Kidney (tissue), 13 donors: ENCODE measurements at regions not wholly inside any gene's neighbourhood (a gene's known extent, or its start where the extent isn't known, plus 50 kb on each side); places are given as distances from the start of the nearest gene placed in this dataset.

Experiments
- DNase-seq, 5 donors: peaks; one replicate each; pipeline ENCODE4 v3.0.0-alpha.2; 2013 to 2020
- FAIRE-seq: peaks from 2 replicates; lab custom pipeline; 2012; peaks lifted over from hg19 to GRCh38; lab: Jason Lieb, UNC
- H3K27ac ChIP-seq, 2 donors: one replicate each; pipeline ENCODE4 v1.7.0; 2013; ENCODE audit warnings: low read depth in 2 of 2, low read length in 2 of 2, inconsistent platforms in 1 of 2
- H3K27me3 ChIP-seq: one replicate; pipeline ENCODE4 v1.7.1; 2013; ENCODE audit warnings: low read length, inconsistent platforms; ENCODE audit not compliant: control insufficient read depth, insufficient read depth
- H3K36me3 ChIP-seq, 3 donors: one replicate each; pipeline versions ENCODE4 v1.7.0 to v1.7.1; 2013; ENCODE audit warnings: low read length in 3 of 3, control low read depth in 1 of 3, inconsistent platforms in 1 of 3; ENCODE audit not compliant: insufficient read depth in 3 of 3, control insufficient read depth in 2 of 3
- H3K4me1 ChIP-seq, 3 donors: one replicate each; pipeline versions ENCODE4 v1.7.0 to v1.7.1; 2013; ENCODE audit warnings: low read length in 3 of 3, inconsistent platforms in 1 of 3, low read depth in 1 of 3; ENCODE audit not compliant: control insufficient read depth in 2 of 3, insufficient read depth in 2 of 3
- H3K4me3 ChIP-seq, 3 donors: one replicate each; pipeline versions ENCODE4 v1.7.0 to v1.8.1; 2013; ENCODE audit warnings: low read length in 3 of 3, control low read depth in 1 of 3, inconsistent platforms in 1 of 3
- H3K9ac ChIP-seq, 3 donors: one replicate each; pipeline versions ENCODE4 v1.7.0 to v1.7.1; 2013; ENCODE audit warnings: low read length in 3 of 3, control low read depth in 1 of 3, inconsistent platforms in 1 of 3
- H3K9me3 ChIP-seq, 3 donors: one replicate each; pipeline versions ENCODE4 v1.7.0 to v1.7.1; 2013; ENCODE audit warnings: low read length in 3 of 3, control low read depth in 1 of 3, inconsistent platforms in 1 of 3; ENCODE audit not compliant: control insufficient read depth in 2 of 3, insufficient read depth in 1 of 3
- intact Hi-C: fragments of 100-400 bp; cut with DNase I; formaldehyde crosslinking; loops from one replicate; pipeline ENCODE4 v1.11.1; 2022
- TF ChIP-seq, protein P1 (sequence below): IDR thresholded peaks from 3 replicates; pipeline ENCODE4 v1.5.1; 2012; ENCODE audit warnings: mild to moderate bottlenecking, moderate library complexity, borderline replicate concordance; ENCODE audit not compliant: insufficient read depth; ENCODE audit errors: extremely low read depth
- donor health status: control.
- donor health status: control.
- donor health status: control.
- donor health status: control.
- donor health status: control.
- donor health status: DM: yes; HTN: yes; CAD: no.
- donor health status: Normal renal cell carcinoma (clear cell type).

DNA sequence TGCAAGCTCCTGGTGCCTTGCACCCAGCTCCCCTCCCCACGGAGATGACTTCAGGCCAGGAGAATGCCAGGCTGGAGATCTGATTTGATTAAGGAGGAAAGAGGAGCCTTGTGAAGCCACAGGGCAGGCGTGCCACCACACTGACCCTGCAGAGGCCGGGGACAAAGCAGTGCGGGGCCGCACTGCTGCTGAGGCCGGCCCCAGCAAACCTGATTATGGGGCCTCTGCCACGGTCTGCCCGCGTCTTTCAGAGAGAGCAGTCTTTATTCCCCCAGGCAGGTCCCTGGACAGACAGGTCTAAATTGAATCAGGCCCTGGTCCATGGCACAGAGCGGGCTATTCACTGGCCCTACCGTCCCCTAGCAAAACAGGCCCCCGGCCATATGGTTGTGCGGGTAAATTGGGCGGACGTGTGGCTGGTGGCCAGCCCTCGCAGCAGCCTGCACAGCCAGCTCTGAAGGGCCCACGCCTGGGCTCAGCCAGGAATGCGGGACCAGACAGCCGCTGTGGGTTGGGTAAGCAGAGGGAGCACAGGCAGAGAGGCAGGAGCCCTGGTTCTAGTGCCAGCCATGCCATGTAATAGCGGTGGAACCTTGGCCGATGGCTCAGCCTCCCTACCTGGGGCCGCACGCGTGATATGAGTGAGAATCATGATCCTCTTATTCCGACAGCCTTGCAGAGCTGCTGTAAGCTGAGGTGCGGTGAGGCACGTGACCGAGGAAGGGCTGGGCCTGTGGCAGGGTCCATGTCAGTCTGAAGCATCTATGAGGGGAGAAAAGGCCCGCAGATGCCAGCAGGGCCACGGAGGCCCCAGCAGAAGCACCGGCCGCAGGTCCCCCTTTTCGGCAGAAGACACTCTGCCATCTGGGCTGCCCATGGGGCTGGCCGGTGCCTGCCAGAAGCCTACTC is 97.3 kb upstream of the MYCN start:
- Histone ChIP-seq H3K9ac (no peak overlapping the region), H3K9me3 (no peaks in the 10 kb centered on the region), H3K27me3 (no peaks in the 10 kb centered on the region), H3K36me3 (no peaks in the 10 kb centered on the region), H3K4me1 (no peaks in the 10 kb centered on the region), H3K27ac (no peak overlapping the region), H3K4me3 (no peak overlapping the region)
- intact Hi-C loops = no loop called here
- FAIRE-seq (no peak), DNase-seq (peak in 4 of 5 donors; percentile 47 to 69 (median 62))
- TF ChIP-seq, protein P1, sequence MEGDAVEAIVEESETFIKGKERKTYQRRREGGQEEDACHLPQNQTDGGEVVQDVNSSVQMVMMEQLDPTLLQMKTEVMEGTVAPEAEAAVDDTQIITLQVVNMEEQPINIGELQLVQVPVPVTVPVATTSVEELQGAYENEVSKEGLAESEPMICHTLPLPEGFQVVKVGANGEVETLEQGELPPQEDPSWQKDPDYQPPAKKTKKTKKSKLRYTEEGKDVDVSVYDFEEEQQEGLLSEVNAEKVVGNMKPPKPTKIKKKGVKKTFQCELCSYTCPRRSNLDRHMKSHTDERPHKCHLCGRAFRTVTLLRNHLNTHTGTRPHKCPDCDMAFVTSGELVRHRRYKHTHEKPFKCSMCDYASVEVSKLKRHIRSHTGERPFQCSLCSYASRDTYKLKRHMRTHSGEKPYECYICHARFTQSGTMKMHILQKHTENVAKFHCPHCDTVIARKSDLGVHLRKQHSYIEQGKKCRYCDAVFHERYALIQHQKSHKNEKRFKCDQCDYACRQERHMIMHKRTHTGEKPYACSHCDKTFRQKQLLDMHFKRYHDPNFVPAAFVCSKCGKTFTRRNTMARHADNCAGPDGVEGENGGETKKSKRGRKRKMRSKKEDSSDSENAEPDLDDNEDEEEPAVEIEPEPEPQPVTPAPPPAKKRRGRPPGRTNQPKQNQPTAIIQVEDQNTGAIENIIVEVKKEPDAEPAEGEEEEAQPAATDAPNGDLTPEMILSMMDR = no peak

DNA sequence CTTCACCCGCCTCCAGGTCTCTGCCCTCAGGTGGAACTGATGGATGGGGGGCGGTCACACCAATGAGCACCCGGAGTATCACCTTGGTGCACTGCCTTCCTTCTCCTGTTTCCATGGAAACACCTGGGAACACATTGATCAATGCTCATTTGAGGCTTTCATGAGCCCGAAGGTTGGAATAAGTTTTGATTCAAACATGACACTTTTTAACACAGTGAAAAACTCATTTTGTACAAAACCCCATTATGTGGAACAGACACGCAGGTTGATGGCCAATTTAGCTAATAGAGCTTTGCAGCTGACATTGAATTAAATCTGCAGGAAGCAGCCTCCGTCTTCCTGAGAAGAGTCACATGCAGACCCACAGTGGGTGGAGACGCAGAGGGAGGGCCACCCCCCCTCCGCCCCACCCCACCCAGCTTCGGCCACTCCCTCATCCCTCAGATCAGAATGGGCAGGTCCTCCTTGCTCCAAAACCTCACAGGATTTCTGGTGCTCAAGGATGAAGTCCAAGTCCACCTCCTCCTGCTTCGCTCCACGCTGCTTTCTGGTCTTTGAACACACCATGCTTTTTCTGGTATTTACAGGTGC is 96.0 kb upstream of the MYCN start:
- intact Hi-C loops = no loop called here
- Histone ChIP-seq H3K9me3 (no peaks in the 10 kb centered on the region), H3K27me3 (no peaks in the 10 kb centered on the region), H3K27ac (no peak overlapping the region), H3K4me1 (no peaks in the 10 kb centered on the region), H3K9ac (no peak overlapping the region), H3K4me3 (no peak overlapping the region), H3K36me3 (no peaks in the 10 kb centered on the region)
- no peak for FAIRE-seq
- TF ChIP-seq, protein P1 = no peak
- DNase-seq = no peak

DNA sequence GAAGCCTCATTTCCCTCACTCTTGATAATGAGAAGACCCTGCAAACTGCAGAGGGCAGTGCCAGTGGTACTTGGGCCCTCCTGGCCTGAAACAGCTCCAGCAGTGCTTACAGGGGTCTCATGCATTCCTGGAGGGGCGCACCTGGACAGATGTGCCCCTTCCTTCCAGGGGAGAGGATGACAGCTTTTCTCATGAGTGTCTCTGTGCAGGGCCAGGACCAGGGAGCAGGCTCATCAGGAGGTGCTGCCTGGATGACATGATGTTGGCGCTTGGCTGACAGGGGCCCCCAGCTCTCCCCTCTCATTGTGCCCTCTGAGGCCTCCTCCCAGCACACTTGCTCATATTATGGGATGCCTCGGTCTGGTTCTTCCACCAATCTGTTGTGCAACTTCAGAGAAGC is 95.1 kb upstream of the MYCN start:
- FAIRE-seq = no peak
- no peaks in the 10 kb centered on the region for H3K36me3 ChIP-seq
- no peak for DNase-seq
- no peaks in the 10 kb centered on the region for H3K4me1 ChIP-seq
- H3K27ac ChIP-seq = no peak overlapping the region
- no peaks in the 10 kb centered on the region for H3K27me3 ChIP-seq
- no peaks in the 10 kb centered on the region for H3K9me3 ChIP-seq
- no peak overlapping the region for H3K4me3 ChIP-seq
- H3K9ac ChIP-seq = no peak overlapping the region
- intact Hi-C loops = no loop called here
- TF ChIP-seq, protein P1 = no peak
